ENCODE measurements at regions not wholly inside any gene's neighbourhood (a gene's known extent, or its start where the extent isn't known, plus 50 kb on each side); places are given as distances from the start of the nearest gene placed in this dataset.

DNA sequence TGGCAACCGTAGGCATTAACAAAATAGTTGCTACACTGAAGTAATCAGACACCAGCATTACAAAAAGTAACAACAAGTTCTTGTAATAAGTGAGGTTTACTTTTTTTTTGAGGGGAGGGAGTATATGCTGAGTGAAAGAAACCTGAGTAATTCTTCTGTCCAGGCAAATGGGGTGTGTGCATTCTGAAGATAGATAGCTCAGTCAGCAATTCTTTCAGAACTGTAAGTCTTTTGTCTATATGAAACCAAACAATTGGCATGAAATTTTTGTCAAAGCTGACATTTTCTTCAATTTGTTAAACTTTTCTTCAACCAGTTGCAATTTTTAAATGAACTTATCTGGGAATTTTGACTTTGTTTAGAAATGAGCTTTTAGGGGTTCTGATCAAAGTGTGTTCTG, 208.1 kb upstream of the THSD7B start:
- no peak for DNase-seq

DNA sequence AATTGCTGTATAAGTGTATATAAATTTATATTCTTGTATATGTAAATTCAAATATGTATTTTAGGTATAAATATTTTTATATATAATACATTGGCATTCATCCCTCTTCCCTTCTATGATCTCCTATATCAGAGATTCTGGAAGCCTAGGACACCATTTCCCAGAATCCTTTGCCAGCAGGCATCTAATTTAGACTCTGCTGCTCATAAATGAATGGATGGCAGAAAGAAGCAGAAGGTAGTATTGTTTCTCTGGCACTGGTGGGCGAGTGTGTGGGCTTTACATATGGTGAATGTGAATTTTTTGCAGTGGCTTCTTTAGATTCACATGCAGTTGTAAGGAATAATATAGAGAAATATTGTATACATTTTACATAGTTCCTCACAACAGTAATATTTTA, 215.2 kb upstream of the THSD7B start:
- no peak for DNase-seq

DNA sequence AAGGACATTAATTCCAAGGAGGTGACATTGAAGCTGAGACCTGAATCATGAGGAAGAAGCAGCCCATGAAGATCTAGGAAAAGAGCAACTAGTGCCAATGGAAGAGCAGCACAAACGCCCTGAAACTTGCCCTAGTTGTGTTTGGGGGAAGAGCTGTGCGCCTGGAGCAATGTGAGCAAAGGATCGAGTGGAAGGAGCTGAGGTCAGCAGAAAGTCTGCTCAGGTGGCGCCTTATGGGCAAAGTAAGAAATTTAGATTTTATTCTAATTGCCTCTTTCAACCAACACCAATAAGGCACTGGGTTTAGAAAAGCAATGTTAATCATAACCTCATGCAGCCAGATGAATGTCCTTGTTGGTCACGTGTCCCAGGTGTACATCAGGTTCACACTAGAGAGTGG, 226.0 kb upstream of the THSD7B start:
- DNase-seq, result no peak

DNA sequence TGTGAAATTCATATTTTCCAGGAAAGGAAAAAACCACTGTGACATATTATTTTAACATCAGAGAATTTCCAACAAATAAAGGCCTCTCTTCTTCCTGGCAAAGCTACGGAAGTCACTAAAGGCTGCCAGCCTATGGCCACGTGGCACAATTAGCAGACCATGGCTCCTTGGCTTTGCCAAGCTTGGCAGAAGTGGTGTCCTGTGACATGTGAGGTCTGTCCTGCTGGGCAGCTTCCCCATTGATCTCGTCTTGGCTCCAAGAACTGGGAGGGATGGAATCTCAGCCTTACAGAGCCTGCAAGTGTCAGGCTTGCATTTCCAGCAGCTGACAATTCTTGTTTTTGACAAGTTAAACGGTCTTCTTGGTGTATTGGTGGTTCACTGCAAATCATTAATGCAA, 226.9 kb upstream of the THSD7B start:
- DNase-seq, result no peak

DNA sequence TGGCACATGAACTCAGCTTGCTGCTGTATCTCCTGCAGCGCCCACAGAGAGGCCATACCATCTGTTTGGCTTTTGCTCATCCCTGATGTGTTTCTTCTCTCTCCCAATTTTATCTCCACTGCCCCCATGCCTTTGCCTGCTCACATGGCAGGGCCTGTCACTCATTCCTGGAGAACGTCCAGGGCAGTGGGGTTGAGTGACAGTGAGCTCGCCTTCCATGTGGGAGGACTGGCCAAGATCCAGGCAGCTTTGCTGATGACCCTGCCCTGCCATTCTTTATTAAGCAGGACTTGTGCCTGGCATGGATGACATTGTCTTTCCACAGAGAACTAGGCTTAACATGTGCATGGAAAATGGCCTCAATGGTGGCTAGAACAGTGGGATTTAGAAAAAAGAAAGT, 230.5 kb upstream of the THSD7B start:
- DNase-seq, result no peak

DNA sequence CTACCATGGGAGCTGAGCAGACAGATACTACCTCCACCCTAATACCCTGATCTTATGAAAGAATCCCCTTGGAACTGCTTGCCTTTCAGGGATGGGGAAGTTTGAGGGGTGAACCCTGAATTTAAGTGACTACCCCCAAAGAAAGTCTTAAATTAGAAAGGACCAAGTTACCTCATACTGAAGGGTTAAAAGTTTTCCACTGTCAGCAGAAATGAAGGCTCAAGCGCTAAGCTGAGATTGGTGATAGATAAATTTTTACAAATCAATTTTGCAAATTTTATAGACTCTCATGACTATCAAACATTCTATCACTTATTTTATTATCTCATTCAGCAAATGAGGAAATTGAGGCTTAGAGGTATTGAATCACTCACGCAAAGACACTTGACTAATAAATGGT, 233.2 kb upstream of the THSD7B start:
- no peak for DNase-seq

DNA sequence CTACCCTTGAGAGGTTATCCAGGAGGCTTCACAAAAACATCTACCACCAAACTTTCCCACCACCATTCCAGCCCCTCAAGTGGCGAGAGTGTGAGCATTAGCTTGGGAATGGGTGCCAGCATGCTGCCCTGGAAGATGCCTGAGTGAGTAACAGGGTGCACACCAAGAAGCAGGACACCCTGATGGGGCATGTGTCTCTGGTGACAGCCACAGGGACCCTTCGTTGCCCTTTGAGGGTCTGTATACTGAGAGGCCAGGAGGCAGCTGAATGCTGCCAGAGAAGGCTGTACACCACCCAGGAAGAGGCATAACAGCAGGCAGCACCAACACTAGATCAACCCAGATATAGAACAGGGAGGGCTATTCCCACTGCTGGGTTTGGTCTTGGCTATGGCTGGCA, 233.6 kb upstream of the THSD7B start:
- DNase-seq, result no peak

DNA sequence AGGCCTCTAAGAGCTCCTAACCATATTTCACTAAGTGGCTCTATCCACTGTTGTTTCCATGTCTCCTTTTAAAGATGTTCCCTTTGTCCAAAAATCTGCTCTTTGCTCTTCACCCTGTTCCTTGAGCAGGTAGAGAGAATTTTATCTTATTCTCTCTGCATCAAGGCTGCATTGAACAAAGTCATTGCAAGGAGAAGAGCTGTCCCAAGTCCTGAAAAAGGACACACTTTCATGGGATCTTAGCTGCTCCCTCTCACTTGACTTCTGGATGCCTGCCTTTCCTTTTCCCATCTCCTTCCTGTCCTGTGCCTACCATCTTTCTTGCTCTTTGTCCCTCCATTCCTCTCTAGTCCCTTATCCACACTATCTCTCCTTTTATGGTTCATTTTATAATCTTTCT, 235.2 kb upstream of the THSD7B start:
- DNase-seq, result no peak

DNA sequence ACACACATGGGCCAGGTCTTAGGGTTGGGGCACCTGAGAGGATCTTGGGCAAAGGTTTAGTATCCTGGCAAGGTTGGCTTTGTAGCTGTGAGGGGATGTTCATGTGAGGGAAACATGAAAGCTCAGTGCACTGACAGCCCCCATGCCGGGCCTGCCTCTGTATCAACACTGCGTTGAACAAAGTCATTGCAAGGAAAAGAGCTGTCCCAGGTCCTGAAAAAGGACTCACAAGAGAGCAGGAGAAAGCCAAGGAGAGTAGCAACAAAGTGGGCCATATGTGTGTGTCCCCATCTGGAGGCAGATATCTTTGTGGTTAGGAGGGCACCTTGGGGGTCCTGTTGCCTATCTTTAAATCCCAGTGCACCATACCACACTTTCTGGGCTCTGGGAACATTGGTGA, 237.8 kb upstream of the THSD7B start:
- no peak for DNase-seq

DNA sequence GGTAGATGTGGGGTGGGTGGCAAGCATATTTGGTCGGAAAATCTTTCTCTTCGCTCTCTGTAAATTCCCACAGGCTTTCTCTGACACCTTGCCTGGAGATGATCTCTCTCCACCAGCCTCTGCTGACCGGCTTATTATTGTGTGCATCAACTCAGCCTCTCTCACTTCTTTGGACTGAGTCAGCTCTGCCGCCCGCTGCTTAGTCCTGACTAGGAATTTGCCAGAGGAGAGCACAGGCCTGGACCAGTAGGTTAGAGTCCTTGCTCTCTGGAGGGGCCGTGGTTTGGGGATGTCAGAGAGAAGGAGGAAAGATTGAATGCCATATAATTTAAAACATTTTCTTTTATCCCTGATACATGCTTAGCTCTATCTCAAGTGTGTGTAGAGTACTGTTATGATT, 242.6 kb upstream of the THSD7B start:
- no peak for DNase-seq

DNA sequence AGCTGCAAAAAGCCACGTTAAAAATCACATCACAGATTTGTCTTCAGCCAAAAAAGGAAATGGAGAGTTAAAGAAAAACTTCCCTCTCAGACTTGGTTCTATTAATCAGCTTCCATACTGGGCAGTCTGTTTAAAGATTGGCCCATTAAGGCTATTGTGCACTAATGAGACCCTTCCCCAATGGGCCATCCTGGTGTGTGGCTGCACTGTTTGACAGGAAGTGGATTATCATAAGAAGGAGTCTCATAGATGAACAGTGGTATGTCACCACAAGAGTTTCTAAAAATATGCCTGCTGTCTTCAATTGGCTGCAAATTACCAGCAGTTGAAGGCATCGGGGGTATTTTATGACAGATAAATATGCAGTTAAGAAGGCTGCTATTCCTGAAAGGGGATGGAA, 247.6 kb upstream of the THSD7B start:
- no peak for DNase-seq

DNA sequence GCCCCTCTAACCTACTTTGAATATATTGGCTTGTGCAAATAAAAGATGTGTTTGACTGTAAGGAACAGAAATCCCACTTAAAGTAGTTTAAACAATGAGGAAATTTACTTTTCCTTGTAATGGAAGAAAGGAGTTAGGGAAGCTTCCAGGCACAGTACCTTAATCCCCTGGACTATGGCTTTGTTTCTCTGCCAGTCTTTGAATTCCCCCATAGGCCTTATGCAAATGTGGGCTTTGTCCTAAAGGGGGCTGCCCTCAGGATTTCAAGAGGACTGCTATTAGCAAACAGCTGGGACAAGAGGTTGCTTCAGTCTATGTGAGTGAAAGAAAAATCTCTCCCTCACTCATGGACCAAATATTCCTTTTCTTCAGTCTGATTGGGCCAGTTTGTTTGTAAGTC, 255.1 kb upstream of the THSD7B start:
- DNase-seq, result no peak

DNA sequence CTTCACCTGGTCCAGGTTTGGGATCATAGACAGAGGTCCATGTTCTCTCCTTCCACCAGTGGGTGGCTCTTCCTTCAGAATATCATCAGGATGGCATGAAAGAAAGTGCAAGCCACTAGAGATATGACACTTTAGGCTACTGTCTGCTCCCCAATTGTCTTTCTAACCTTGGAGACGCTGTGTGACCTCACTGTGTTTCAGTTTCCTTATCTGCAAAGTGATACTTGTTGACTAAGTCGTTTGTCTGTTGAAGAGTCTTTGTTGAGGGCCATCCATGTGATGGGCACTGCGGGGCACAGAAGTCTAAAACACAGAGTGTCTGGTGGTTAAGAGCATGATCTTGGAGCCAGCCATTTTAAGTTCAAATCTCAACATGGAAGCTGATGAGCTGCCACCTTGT, 259.9 kb upstream of the THSD7B start:
- DNase-seq, result no peak

DNA sequence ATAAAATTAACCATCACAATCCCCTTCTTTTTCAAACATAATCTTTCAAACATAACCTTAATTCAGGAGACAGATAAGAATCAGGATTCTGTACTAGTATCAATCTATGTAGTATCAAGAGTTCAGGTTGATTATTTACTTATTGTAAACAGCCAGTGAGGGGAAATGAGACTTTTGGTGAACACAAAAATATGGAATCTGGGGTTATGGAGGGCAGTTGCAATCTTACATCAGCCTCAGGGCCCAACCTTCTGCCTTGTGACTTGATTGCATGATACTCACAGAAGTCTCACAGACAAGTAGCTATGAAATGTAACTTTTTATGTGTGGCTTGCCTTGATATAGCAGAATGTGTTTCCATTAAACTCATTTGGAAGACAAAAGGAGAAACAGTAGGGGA, 262.7 kb upstream of the THSD7B start:
- DNase-seq, result no peak

DNA sequence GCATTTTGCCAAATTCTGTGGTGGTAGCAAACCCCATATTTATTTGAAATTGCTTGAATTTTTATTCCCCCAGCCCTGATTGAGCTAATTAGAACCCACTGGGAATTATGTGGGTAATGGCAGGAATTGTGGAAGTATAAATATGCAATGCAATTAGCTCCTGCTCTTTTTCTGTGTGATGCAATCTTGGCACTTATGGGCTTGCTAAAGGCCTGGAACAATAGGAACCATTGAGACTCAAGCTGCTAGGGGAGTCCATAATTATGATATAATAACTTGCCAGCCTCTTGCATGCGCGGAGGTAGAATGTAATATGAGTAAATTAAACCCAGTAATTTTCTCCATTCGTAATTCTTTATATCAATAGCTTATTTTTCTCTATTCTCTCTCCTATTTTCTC, 267.6 kb upstream of the THSD7B start:
- DNase-seq, result no peak

DNA sequence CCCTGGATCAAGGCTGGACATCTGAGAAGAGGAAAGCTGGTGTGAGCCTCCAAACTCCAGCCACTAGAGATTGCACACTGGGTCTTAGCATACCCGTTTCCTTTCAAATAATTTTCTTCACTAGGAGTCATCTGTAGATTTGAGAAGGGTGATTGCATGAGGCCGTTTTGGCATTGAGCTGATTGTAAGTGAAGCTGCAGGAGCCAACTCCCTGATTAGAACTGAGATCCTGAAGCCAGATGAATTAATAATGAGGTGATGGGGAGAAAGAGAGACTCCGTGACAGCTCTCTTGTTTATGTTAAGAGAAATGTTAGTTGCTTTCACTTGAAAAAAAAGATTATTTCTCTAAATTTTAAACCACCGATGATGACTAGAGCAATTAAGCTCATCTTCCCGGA, 268.4 kb upstream of the THSD7B start:
- DNase-seq, result no peak

DNA sequence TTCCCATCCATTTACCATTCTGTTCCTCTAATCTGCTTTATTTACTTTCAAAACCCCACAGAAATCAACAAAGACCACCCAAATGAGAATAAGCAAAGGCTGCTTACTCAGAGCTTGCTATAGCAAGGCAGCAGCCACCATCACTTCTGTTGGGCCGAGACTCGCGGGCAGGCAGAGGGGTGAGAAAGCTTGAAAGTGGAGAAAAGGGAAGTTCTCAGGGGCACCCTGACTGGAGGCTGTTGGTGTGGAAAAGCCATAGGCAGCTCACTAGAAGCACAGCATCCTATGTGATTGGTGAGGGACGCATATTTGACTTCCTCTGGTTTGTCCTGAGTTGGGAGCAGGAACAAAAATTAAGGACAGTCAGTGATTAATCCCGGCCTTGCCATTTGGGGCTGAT, 269.7 kb upstream of the THSD7B start:
- DNase-seq, result no peak

DNA sequence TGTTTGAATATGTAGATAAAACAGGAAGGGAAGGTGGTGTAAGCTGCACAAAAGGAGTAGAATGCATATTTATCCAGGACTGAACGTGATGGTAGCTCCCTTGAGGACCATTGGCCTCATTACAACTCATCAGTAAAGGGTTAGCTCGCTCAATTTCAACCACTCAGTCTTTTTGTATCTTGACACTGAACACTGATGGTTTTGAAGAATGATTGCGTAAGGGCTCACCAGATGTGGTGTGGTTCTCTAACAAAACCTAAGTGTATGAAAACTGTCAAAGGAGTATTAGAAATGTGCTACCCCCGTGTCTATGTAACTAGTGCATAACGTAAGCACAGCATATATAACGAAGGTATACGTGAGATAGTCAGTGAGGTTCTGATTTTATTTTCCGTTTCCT, 272.4 kb upstream of the THSD7B start:
- no peak for DNase-seq

DNA sequence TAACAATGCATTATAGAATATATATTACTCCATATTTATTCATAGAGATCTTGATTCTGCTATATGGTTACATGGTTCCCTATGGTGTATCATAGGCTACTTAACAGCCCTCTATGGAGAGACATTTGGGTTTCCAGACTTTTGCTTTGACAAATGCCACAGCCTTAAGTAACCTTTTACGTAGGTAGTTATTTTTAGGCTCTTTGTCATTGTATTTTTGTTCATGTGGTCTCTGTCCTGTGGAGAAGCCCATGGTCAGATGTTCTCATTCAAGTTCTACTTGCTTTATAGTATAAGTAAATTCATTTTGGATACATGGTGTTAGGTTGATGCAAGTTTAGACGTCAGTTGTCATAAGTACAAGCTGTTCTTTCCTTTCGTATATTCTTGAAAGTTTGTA, 275.2 kb upstream of the THSD7B start:
- no peak for DNase-seq

DNA sequence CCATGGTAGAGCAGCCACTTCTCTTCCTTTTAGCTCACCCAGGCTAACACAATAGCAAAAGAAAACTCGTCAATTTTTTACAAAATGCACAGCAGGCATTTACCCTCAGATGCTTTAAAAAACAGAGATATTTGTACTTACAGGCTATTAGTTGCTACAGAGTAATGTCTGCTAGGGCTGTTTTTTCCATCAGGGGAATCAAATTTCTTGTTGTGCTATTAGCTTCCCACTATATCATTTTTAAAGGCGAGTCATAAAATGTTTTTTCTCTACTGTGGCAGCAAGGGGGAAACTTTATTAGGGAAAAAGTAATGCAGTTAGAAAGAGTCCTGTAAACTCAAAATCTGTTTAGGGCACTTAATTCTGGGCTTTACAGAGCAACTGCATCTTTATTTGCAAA, 277.9 kb upstream of the THSD7B start:
- DNase-seq, result no peak

DNA sequence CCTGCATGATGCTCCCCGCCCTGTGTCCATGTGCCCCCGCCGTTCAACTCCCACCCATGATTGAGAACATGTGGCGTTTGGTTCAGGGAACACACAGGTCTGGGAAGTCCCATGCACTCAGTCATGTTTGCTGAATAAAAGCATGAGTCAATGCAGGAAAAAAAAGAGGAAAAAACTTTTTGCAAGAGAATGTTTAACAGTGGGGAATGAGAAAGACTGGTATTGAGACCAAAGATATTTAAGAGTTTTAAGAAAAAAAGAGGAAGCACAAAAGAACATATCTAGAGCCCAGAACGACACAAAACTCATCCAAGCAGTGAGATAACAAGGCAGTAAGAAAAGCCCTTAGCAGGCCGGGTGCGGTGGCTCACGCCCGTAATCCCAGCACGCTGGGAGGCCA, 279.2 kb upstream of the THSD7B start:
- no peak for DNase-seq

DNA sequence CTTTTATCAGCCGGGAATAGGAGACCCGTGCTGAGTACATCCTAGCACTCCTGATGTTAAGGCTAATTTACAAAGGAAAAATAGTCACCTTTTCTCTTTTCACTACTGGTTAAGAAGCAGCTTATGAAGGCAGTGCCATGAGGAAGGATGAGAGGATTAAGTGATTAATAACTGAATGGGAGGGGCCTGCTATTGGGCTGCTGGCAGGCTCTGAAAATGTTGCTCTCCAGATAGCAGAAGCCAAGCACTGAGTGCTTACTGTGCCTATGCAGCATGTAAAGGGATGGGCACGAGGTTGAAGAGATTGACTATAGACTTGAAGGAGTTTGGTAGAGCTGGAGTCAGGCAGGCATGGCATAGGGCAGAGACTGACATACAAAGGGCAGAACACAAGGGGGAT, 282.4 kb upstream of the THSD7B start:
- no peak for DNase-seq

DNA sequence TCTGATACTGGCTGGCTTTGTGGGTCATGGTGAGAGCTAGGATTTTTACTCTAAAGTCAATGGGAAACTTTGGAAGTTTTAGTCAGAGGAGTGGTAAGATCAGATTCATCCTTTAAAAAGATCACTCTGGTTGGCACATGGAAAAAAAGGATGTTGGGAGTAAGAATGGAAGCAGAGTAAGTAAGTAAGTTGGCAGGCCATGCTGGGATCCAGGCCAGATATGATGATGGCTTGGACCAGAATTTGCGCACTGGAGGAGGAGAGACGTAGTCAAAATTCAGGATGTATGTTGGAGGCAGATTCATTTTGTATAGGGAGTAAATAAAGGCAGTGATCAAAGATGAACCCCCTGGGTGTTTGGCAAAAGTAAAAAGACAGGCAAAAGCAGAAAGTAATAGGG, 283.3 kb upstream of the THSD7B start:
- DNase-seq, result no peak

DNA sequence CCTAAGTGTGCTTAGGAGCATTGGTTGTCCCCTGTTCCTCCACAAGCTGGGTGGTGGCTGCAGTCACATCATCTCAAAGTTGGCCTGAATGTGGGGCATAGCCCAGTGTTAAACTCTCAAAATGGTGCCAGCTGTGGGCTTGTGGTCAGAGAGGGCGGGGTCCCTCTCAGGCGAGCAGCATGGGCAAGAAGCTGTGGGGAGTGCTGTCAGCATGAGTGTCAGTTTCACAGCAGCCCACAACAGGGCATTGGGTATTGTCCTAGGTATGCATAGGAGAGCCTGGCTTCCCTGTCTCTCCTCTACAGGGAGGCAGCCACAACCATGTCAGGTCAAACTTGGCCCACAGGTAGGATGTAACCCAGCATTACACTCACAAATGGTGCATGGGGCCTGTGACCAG, 285.6 kb upstream of the THSD7B start:
- no peak for DNase-seq

DNA sequence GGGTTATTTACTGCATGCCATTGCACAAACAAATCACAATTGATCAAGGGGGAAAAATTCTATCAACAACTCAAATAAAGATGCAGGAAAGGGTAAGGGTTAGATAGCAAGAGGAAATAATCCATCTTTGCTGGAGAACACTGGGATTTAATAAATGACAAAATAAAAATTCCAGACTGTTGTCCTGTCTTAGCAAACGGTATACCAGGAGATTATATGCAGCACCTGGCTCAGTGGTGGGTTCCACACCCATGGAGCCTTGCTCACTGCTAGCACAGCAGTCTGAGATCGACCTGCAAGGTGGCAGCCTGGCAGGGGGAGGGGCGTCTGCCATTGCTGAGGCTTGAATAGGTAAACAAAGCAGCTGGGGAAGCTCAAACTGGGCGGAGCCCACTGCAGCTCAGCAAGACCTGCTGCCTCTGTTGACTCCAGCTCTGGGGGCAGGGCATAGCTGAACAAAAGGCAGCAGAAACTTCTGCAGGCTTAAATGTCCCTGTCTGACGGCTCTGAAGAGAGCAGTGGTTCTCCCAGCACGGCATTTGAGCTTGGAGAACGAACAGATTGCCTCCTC, 296.5 kb upstream of the THSD7B start:
- no peak for DNase-seq

DNA sequence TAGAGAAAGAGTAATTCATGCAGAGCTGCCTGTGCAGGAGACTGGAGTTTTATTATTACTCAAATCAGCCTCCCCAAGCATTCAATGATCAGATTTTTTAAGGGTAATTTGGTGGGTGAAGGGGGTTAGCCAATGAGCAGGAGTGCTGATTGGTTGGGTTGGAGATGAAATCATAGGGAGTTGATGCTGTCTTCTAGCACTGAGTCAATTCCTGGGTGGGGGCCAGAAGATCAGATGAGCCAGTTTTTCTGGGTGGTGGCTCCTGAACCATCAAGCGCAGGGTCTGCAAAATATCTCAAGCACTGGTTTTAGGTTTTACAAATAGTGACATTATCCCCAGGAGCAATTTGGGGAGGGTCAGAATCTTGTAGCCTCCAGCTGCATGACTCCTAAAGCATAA, 312.8 kb upstream of the THSD7B start:
- DNase-seq, result no peak

Measured in stimulated activated CD4-positive, alpha-beta T cell treated with anti-CD3 and anti-CD28 coated beads, Interleukin-4, amount 100 ng/mL, for 24 hours (primary cell).